Panc1 (cell line): ENCODE measurements at regions not wholly inside any gene's neighbourhood (a gene's known extent, or its start where the extent isn't known, plus 50 kb on each side); places are given as distances from the start of the nearest gene placed in this dataset.

ENCODE experiments used
- CTCF ChIP-seq: fragments of 450-650 bp; IDR thresholded peaks from 2 replicates; pipeline ENCODE4 v1.5.1; 2017; ENCODE audit warnings: mild to moderate bottlenecking
- POLR2AphosphoS5 ChIP-seq: IDR thresholded peaks from 2 replicates; pipeline ENCODE4 v1.6.1; 2012; ENCODE audit warnings: mild to moderate bottlenecking, low read depth, low read length, moderate library complexity

GRCh38 chr15:98433346-98433745 lies 215.0 kb upstream of the IGF1R start:
- TF ChIP-seq CTCF = no peak
- TF ChIP-seq POLR2AphosphoS5 = no peak
